PC-9 (cell line): ENCODE measurements at regions not wholly inside any gene's neighbourhood (a gene's known extent, or its start where the extent isn't known, plus 50 kb on each side); places are given as distances from the start of the nearest gene placed in this dataset.

Experiments used
- CTCF ChIP-seq: fragments of 200-600 bp; sonication (generic); conservative IDR thresholded peaks from 2 replicates; pipeline ENCODE4 v1.6.1; 2017; ENCODE audit warnings: mixed run types, antibody characterized with exemption, mild to moderate bottlenecking, moderate library complexity
- EZH2 ChIP-seq: fragments of 200-600 bp; sonication (generic); IDR thresholded peaks from 2 replicates; pipeline ENCODE4 v1.8.0; 2017; ENCODE audit warnings: antibody characterized with exemption, low read depth

- TF ChIP-seq EZH2 (no peak), CTCF (no peak)
Observed at GRCh38 chr6:113185299-113185698, 671.8 kb upstream of the MARCKS start.
